Ectodermal cell (in vitro differentiated cells): ENCODE measurements at regions not wholly inside any gene's neighbourhood (a gene's known extent, or its start where the extent isn't known, plus 50 kb on each side); places are given as distances from the start of the nearest gene placed in this dataset.

Experiments
- H3K27ac ChIP-seq: 2 replicates; pipeline ENCODE4 v1.7.0; 2013; ENCODE audit warnings: mild to moderate bottlenecking, low read depth, low read length; ENCODE audit not compliant: insufficient read depth, poor library complexity, severe bottlenecking
- H3K27me3 ChIP-seq: 2 replicates; pipeline ENCODE4 v1.7.0; 2013; ENCODE audit warnings: mild to moderate bottlenecking, low read length; ENCODE audit not compliant: insufficient read depth, control insufficient read depth, poor library complexity, severe bottlenecking
- H3K36me3 ChIP-seq: one replicate; pipeline ENCODE4 v1.7.0; 2013; ENCODE audit warnings: low read length; ENCODE audit not compliant: control insufficient read depth, insufficient read depth
- H3K4me1 ChIP-seq: one replicate; pipeline ENCODE4 v1.7.0; 2013; ENCODE audit warnings: low read length; ENCODE audit not compliant: control insufficient read depth, insufficient read depth
- H3K4me3 ChIP-seq: 2 replicates; pipeline ENCODE4 v1.7.0; 2013; ENCODE audit warnings: low read depth, low read length, control low read depth; ENCODE audit not compliant: insufficient read depth
- H3K9me3 ChIP-seq: 2 replicates; pipeline ENCODE4 v1.7.0; 2013; ENCODE audit warnings: mild to moderate bottlenecking, low read length, moderate library complexity; ENCODE audit not compliant: control insufficient read depth
- whole genome bisulfite sequencing, 2 experiments: methylation state at CpG; one replicate each; pipeline ENCODE4 v1.1.7; 2013; ENCODE audit warnings: missing lambda C conversion rate in 2 of 2; 5-methylcytosine and 5-hydroxymethylcytosine counted together

- no peak overlapping the region for H3K4me3 ChIP-seq
- H3K27ac ChIP-seq = no peak overlapping the region
- H3K4me1 ChIP-seq = no peaks in the 10 kb centered on the region
- H3K27me3 ChIP-seq = no peaks in the 10 kb centered on the region
- H3K36me3 ChIP-seq = no peaks in the 10 kb centered on the region
- H3K9me3 ChIP-seq = no peaks in the 10 kb centered on the region
These were observed 263.2 kb downstream of the ISL1 start for GRCh38 chr5:51646482-51646881.

GRCh38 chr5:51650824-51651223 is 267.6 kb downstream of the ISL1 start:
- 85 to 90% methylated on average over 1 of the region's 1 CpG for WGBS, 2 experiments
- no peak overlapping the region for H3K27ac ChIP-seq
- no peak overlapping the region for H3K4me3 ChIP-seq
- no peaks in the 10 kb centered on the region for H3K9me3 ChIP-seq
- H3K27me3 ChIP-seq = no peaks in the 10 kb centered on the region
- H3K36me3 ChIP-seq = no peaks in the 10 kb centered on the region
- H3K4me1 ChIP-seq = peaks cover 3% of the 10 kb centered on the region

- H3K27ac ChIP-seq = no peak overlapping the region
- peaks cover 3% of the 10 kb centered on the region for H3K4me1 ChIP-seq
- WGBS, 2 experiments = 96 to 97% methylated on average over 2 of the region's 2 CpGs
- no peaks in the 10 kb centered on the region for H3K36me3 ChIP-seq
- no peaks in the 10 kb centered on the region for H3K9me3 ChIP-seq
- no peaks in the 10 kb centered on the region for H3K27me3 ChIP-seq
- H3K4me3 ChIP-seq = no peak overlapping the region
These were observed 268.2 kb downstream of the ISL1 start for GRCh38 chr5:51651476-51651875.

GRCh38 chr5:51651889-51652288 is 268.6 kb downstream of the ISL1 start:
- H3K27me3 ChIP-seq = no peaks in the 10 kb centered on the region
- no peaks in the 10 kb centered on the region for H3K36me3 ChIP-seq
- H3K4me1 ChIP-seq = peaks cover 3% of the 10 kb centered on the region
- no CpG with 5 or more reads among the region's 2 CpGs for WGBS, 2 experiments
- no peaks in the 10 kb centered on the region for H3K9me3 ChIP-seq
- no peak overlapping the region for H3K4me3 ChIP-seq
- H3K27ac ChIP-seq = no peak overlapping the region

- H3K4me1 ChIP-seq = peaks cover 3% of the 10 kb centered on the region
- H3K27ac ChIP-seq = no peak overlapping the region
- WGBS, 2 experiments = 64 to 76% methylated on average over 2 of the region's 2 CpGs
- H3K4me3 ChIP-seq = no peak overlapping the region
- H3K36me3 ChIP-seq = no peaks in the 10 kb centered on the region
- H3K9me3 ChIP-seq = no peaks in the 10 kb centered on the region
- H3K27me3 ChIP-seq = no peaks in the 10 kb centered on the region
These were observed 269.7 kb downstream of the ISL1 start for GRCh38 chr5:51652980-51653379.

GRCh38 chr5:51657340-51658240 is 274.3 kb downstream of the ISL1 start:
- Histone ChIP-seq H3K36me3 (no peaks in the 10 kb centered on the region), H3K4me3 (no peak overlapping the region), H3K27ac (no peak overlapping the region), H3K27me3 (no peaks in the 10 kb centered on the region), H3K4me1 (peaks cover 3% of the 10 kb centered on the region), H3K9me3 (no peaks in the 10 kb centered on the region)
- 89 to 94% methylated on average over 6 to 7 of the region's 7 CpGs for WGBS, 2 experiments

- Histone ChIP-seq H3K4me3 (no peak overlapping the region), H3K4me1 (peaks cover 9% of the 10 kb centered on the region)
These were observed 278.5 kb downstream of the ISL1 start for GRCh38 chr5:51661646-51662265.

GRCh38 chr5:51664491-51665250 is 281.4 kb downstream of the ISL1 start:
- H3K27ac ChIP-seq = peak overlapping the region; percentile 50
- H3K9me3 ChIP-seq = no peaks in the 10 kb centered on the region
- peaks cover 9% of the 10 kb centered on the region for H3K4me1 ChIP-seq
- no peaks in the 10 kb centered on the region for H3K27me3 ChIP-seq
- 73 to 85% methylated on average over 4 of the region's 4 CpGs for WGBS, 2 experiments
- H3K4me3 ChIP-seq = no peak overlapping the region
- H3K36me3 ChIP-seq = no peaks in the 10 kb centered on the region

More at GRCh38 chr5:51661646-51662265, 278.5 kb downstream of the ISL1 start:
- no peak overlapping the region for H3K27ac ChIP-seq
- no peaks in the 10 kb centered on the region for H3K27me3 ChIP-seq
- H3K36me3 ChIP-seq = no peaks in the 10 kb centered on the region
- H3K9me3 ChIP-seq = no peaks in the 10 kb centered on the region
- whole genome bisulfite sequencing, 2 experiments = 100% methylated on average over 1 of the region's 2 CpGs

- peaks cover 9% of the 10 kb centered on the region for H3K4me1 ChIP-seq
- WGBS, 2 experiments = no CpG with 5 or more reads among the region's 1 CpG
- no peaks in the 10 kb centered on the region for H3K27me3 ChIP-seq
- H3K27ac ChIP-seq = peak overlapping the region; percentile 50
- H3K36me3 ChIP-seq = no peaks in the 10 kb centered on the region
- H3K4me3 ChIP-seq = no peak overlapping the region
- H3K9me3 ChIP-seq = no peaks in the 10 kb centered on the region
These were observed 282.0 kb downstream of the ISL1 start for GRCh38 chr5:51665251-51665593.

GRCh38 chr5:51669095-51669494 is 285.8 kb downstream of the ISL1 start:
- WGBS, 2 experiments = 91 to 92% methylated on average over 4 of the region's 4 CpGs
- Histone ChIP-seq H3K27ac (no peak overlapping the region), H3K27me3 (no peaks in the 10 kb centered on the region), H3K36me3 (no peaks in the 10 kb centered on the region), H3K4me3 (no peak overlapping the region), H3K9me3 (no peaks in the 10 kb centered on the region), H3K4me1 (peaks cover 9% of the 10 kb centered on the region)
